ENCODE measurements at regions not wholly inside any gene's neighbourhood (a gene's known extent, or its start where the extent isn't known, plus 50 kb on each side); places are given as distances from the start of the nearest gene placed in this dataset.
"Not testable (repeated sequence)": the region's sequence is repeated elsewhere in the genome, so short reads cannot be mapped to it uniquely, and the experiment has no call there.

GRCh38 chr6:27007020-27007419 is 240.5 kb upstream of the PRSS16 start:
- TF ChIP-seq CTCF (IDR thresholded peaks at IDR 0.05; ENCODE audit: low read depth, low read length), result no peak

GRCh38 chr6:27008613-27009012 is 238.9 kb upstream of the PRSS16 start:
- H3K4me3 ChIP-seq (ENCODE audit: low read depth, low read length), result not testable (repeated sequence)

More at GRCh38 chr6:27007020-27007419, 240.5 kb upstream of the PRSS16 start:
- H3K4me3 ChIP-seq (ENCODE audit: low read depth, low read length), result no peak overlapping the region

DNA sequence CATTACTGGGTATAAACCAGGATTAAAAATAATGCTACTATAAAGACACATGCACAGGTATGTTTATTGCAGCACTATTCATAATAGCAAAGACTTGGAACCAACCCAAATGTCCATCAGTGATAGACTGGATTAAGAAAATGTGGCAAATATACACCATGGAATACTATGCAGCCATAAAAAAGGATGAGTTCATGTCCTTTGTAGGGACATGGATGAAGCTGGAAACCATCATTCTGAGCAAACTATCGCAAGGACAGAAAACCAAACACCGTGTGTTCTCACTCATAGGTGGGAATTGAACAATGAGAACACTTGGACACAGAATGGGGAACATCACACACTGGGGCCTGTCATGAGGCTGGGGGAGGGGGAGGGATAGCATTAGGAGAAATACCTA is 233.4 kb upstream of the PRSS16 start:
- not testable (repeated sequence) for H3K4me3 ChIP-seq (ENCODE audit: low read depth, low read length)

DNA sequence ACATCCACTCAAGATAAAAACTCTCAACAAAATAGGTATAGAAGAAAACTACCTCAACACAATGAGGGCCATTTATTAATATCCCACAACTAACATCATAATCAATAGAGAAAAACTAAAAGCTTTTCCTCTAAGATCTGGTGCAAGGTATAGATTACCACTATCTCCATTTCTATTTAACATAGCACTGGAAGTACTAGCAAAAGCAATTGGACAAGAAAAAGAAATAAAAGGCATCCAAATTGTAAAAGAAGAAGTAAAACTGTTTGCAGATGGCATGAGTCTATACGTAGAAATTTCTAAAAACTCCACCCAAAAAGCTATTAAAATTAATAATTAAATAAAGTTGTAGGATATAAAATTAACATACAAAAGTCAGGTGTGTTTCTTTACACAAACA is 230.8 kb upstream of the PRSS16 start:
- no peak overlapping the region for H3K4me3 ChIP-seq (ENCODE audit: low read depth, low read length)
- no peak for TF ChIP-seq CTCF (IDR thresholded peaks at IDR 0.05; ENCODE audit: low read depth, low read length)

DNA sequence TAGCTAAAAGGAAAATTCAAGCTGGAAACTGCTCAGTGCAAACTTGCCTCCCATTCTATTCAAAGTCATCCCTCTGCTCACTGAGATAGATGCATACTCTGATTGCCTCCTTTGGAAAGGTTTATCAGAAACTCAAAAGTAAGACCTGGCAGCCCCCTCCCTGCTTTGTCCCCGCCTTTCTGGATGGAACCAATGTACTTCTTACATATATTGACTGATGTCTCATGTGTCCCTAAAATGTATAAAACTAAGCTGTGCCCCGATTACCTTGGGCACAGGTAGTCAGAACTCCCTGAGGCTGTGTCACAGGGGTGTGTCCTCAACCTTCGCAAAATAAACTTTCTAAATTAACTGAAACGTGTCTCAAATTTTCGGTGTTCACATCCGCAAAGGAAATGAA is 229.1 kb upstream of the PRSS16 start:
- not testable (repeated sequence) for H3K4me3 ChIP-seq (ENCODE audit: low read depth, low read length)

DNA sequence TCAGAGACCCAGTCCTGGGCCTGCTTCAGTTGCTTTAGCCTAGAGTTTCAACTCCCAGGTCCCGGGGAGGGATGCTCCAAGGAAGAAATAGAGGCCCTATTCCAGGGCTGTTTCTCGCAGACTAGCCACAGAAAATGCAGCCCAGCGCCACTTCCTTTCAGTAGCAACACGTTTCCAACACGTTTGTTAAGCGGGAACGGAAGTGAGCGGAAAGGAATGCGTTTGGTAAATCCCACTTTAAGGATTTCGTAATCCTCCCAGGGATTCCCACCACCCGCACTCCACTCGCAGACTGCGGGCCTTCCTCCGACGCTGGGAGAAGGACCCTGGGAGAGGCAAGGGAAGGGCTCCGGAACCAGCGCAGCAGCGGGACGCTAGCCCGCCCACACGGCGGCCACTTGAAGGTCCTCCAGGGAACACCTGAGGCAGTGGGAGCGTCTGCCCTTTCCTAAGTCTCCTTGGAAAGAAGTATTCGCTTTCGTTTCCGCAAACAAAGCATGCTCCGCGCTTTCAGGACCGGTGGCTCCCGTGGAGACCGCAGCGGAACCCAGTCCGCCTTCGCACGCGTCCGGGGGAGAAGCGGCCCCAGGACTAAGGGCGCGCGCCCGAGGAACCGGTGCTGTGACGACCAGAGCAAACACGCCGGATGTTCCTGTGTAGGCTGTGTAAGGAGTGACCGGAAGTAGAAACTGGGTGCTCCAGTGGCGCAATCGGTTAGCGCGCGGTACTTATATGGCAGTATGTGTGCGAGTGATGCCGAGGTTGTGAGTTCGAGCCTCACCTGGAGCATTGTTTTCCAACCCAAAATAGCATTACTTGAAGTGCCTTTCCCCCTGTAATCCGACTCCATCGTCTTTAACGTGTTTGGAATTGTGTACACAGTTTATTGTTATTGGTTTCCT is 227.6 kb upstream of the PRSS16 start:
- no peak for TF ChIP-seq CTCF (IDR thresholded peaks at IDR 0.05; ENCODE audit: low read depth, low read length)
- H3K4me3 ChIP-seq (ENCODE audit: low read depth, low read length), result peak overlapping the region; percentile 65

DNA sequence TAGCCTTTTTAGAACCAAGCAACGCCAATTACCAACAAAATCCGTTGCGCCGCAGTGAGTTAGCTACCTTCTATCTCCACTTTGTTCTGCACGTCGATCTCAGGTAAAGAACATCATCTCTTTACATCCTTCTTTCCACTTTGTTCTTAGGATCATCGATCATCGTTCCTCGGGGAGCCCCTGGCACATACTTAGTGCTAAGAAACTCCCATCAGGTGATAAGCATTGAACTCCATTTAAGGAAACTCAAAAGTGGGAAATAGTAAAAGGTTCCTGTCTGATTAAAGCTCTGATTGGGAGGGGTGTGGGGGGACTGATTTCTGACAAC is 227.0 kb upstream of the PRSS16 start:
- no peak for TF ChIP-seq CTCF (IDR thresholded peaks at IDR 0.05; ENCODE audit: low read depth, low read length)
- H3K4me3 ChIP-seq (ENCODE audit: low read depth, low read length), result peak overlapping the region; percentile 65

DNA sequence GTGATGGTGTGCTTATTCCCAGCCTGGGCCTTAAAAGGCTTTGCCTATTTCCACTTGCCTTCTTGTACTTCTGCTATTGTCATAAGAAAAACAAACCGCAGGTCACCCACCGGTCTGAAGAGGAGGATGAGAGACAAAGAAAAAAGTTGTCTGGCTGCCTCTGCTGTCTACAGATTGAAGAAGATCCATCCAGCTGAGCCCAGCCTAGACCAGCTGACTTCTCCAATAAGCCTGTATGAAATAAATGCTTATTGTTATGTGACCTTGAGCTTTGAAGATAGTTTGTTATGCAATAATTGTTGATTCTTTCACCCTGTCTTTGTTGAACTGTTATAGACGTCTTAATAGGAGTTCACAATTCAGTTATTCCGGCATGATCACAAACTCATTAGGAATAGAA is 223.8 kb upstream of the PRSS16 start:
- H3K4me3 ChIP-seq (ENCODE audit: low read depth, low read length), result no peak overlapping the region

More for the DNA sequence above, 223.8 kb upstream of the PRSS16 start:
- TF ChIP-seq CTCF (IDR thresholded peaks at IDR 0.05; ENCODE audit: low read depth, low read length), result no peak

All from WI38 (cell line).